HUES6 (cell line): ENCODE measurements at regions not wholly inside any gene's neighbourhood (a gene's known extent, or its start where the extent isn't known, plus 50 kb on each side); places are given as distances from the start of the nearest gene placed in this dataset.

Source experiments
- H3K27ac ChIP-seq: 2 replicates; pipeline ENCODE4 v1.7.0; 2013; ENCODE audit warnings: low read depth, mild to moderate bottlenecking, low read length, inconsistent platforms
- H3K27me3 ChIP-seq: 2 replicates; pipeline ENCODE4 v1.6.1; 2013; ENCODE audit warnings: low read length; ENCODE audit not compliant: control insufficient read depth, insufficient read depth
- H3K36me3 ChIP-seq: 2 replicates; pipeline ENCODE4 v1.6.1; 2013; ENCODE audit warnings: low read length; ENCODE audit not compliant: control insufficient read depth, insufficient read depth
- H3K4me1 ChIP-seq: 2 replicates; pipeline ENCODE4 v1.6.1; 2013; ENCODE audit warnings: low read length; ENCODE audit not compliant: control insufficient read depth, insufficient read depth
- H3K4me3 ChIP-seq: 2 replicates; pipeline ENCODE4 v1.5.1; 2013; ENCODE audit warnings: low read depth, low read length
- H3K9ac ChIP-seq: one replicate; pipeline ENCODE4 v1.6.1; 2013; ENCODE audit warnings: mild to moderate bottlenecking, low read length
- H3K9me3 ChIP-seq: 2 replicates; pipeline ENCODE4 v1.6.1; 2013; ENCODE audit warnings: low read depth, low read length; ENCODE audit not compliant: control insufficient read depth, insufficient read depth

- Histone ChIP-seq H3K36me3 (no peaks in the 10 kb centered on the region), H3K9ac (no peak overlapping the region), H3K4me3 (no peak overlapping the region), H3K4me1 (no peaks in the 10 kb centered on the region), H3K27ac (no peak overlapping the region), H3K9me3 (no peaks in the 10 kb centered on the region), H3K27me3 (no peaks in the 10 kb centered on the region)
Measured at GRCh38 chr9:17062497-17062896, 72.3 kb upstream of the CNTLN start.

GRCh38 chr9:17060450-17060849 lies 74.4 kb upstream of the CNTLN start:
- Histone ChIP-seq H3K9me3 (no peaks in the 10 kb centered on the region), H3K27me3 (no peaks in the 10 kb centered on the region), H3K36me3 (no peaks in the 10 kb centered on the region), H3K9ac (no peak overlapping the region), H3K27ac (no peak overlapping the region), H3K4me3 (no peak overlapping the region), H3K4me1 (no peaks in the 10 kb centered on the region)

- Histone ChIP-seq H3K27ac (no peak overlapping the region), H3K4me1 (no peaks in the 10 kb centered on the region)
Measured at GRCh38 chr9:17059465-17059864, 75.4 kb upstream of the CNTLN start.

GRCh38 chr9:17057729-17058128 lies 77.1 kb upstream of the CNTLN start:
- Histone ChIP-seq H3K9me3 (no peaks in the 10 kb centered on the region), H3K9ac (no peak overlapping the region), H3K27me3 (no peaks in the 10 kb centered on the region), H3K4me3 (no peak overlapping the region), H3K27ac (no peak overlapping the region), H3K4me1 (no peaks in the 10 kb centered on the region), H3K36me3 (no peaks in the 10 kb centered on the region)

More at GRCh38 chr9:17059465-17059864, 75.4 kb upstream of the CNTLN start:
- H3K27me3 ChIP-seq, result no peaks in the 10 kb centered on the region
- H3K4me3 ChIP-seq, result no peak overlapping the region
- no peaks in the 10 kb centered on the region for H3K9me3 ChIP-seq
- H3K9ac ChIP-seq, result no peak overlapping the region
- no peaks in the 10 kb centered on the region for H3K36me3 ChIP-seq

GRCh38 chr9:17052626-17053025 lies 82.2 kb upstream of the CNTLN start:
- no peak overlapping the region for H3K27ac ChIP-seq
- H3K4me1 ChIP-seq, result no peaks in the 10 kb centered on the region
- H3K27me3 ChIP-seq, result no peaks in the 10 kb centered on the region
- H3K9ac ChIP-seq, result no peak overlapping the region
- no peaks in the 10 kb centered on the region for H3K9me3 ChIP-seq
- no peak overlapping the region for H3K4me3 ChIP-seq
- no peaks in the 10 kb centered on the region for H3K36me3 ChIP-seq

GRCh38 chr9:17045381-17045940 lies 89.4 kb upstream of the CNTLN start:
- H3K4me1 ChIP-seq, result no peaks in the 10 kb centered on the region
- no peaks in the 10 kb centered on the region for H3K9me3 ChIP-seq
- no peaks in the 10 kb centered on the region for H3K36me3 ChIP-seq
- H3K9ac ChIP-seq, result no peak overlapping the region
- no peak overlapping the region for H3K27ac ChIP-seq
- H3K27me3 ChIP-seq, result no peaks in the 10 kb centered on the region
- no peak overlapping the region for H3K4me3 ChIP-seq

GRCh38 chr9:17031546-17031945 lies 103.3 kb upstream of the CNTLN start:
- no peaks in the 10 kb centered on the region for H3K27me3 ChIP-seq
- no peaks in the 10 kb centered on the region for H3K36me3 ChIP-seq
- peaks cover 3% of the 10 kb centered on the region; the same call in 1 of the 2 replicates for H3K9me3 ChIP-seq
- H3K4me3 ChIP-seq, result no peak overlapping the region
- H3K4me1 ChIP-seq, result no peaks in the 10 kb centered on the region
- H3K9ac ChIP-seq, result no peak overlapping the region
- H3K27ac ChIP-seq, result no peak overlapping the region

GRCh38 chr9:17025281-17025680 lies 109.6 kb upstream of the CNTLN start:
- no peak overlapping the region for H3K9ac ChIP-seq
- H3K4me1 ChIP-seq, result no peaks in the 10 kb centered on the region
- peaks cover 6% of the 10 kb centered on the region; the same call in 1 of the 2 replicates for H3K9me3 ChIP-seq
- no peaks in the 10 kb centered on the region for H3K36me3 ChIP-seq
- no peaks in the 10 kb centered on the region for H3K27me3 ChIP-seq
- no peak overlapping the region for H3K4me3 ChIP-seq
- no peak overlapping the region for H3K27ac ChIP-seq

GRCh38 chr9:17024129-17024528 lies 110.7 kb upstream of the CNTLN start:
- no peaks in the 10 kb centered on the region for H3K36me3 ChIP-seq
- H3K9ac ChIP-seq, result no peak overlapping the region
- no peaks in the 10 kb centered on the region for H3K27me3 ChIP-seq
- H3K4me1 ChIP-seq, result no peaks in the 10 kb centered on the region
- no peak overlapping the region for H3K27ac ChIP-seq
- H3K4me3 ChIP-seq, result no peak overlapping the region
- H3K9me3 ChIP-seq, result peaks cover 6% of the 10 kb centered on the region; the same call in 1 of the 2 replicates

- Histone ChIP-seq H3K9ac (no peak overlapping the region), H3K36me3 (no peaks in the 10 kb centered on the region), H3K27me3 (no peaks in the 10 kb centered on the region), H3K9me3 (peaks cover 6% of the 10 kb centered on the region; the same call in 1 of the 2 replicates), H3K27ac (no peak overlapping the region), H3K4me1 (no peaks in the 10 kb centered on the region), H3K4me3 (no peak overlapping the region)
Measured at GRCh38 chr9:17021387-17021970, 113.4 kb upstream of the CNTLN start.

GRCh38 chr9:17019398-17019797 lies 115.4 kb upstream of the CNTLN start:
- Histone ChIP-seq H3K27me3 (no peaks in the 10 kb centered on the region), H3K27ac (no peak overlapping the region), H3K4me3 (no peak overlapping the region), H3K4me1 (no peaks in the 10 kb centered on the region), H3K9ac (no peak overlapping the region), H3K9me3 (peaks cover 6% of the 10 kb centered on the region; the same call in 1 of the 2 replicates), H3K36me3 (no peaks in the 10 kb centered on the region)
